ENCODE measurements at regions not wholly inside any gene's neighbourhood (a gene's known extent, or its start where the extent isn't known, plus 50 kb on each side); places are given as distances from the start of the nearest gene placed in this dataset.

DNA sequence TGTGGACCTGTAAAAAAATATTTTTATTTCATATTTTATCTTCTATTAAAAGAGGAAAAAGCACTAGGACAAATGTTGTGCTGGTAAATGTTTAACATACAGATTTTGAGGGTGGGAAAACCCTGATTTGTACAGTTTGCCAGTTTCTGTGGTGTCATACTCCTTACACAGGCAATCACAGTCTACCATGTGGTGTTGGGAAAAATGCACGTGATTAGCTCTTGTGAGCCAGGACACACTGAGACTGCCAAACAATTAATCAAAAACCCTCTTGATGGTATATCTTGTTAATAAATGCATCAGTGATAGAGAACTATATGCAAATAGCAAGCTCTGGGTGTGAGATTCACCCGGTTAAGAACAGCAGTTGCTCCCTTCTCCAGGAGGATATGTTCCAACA, 136.5 kb upstream of the ZC3H11B start:
- TF ChIP-seq, protein P1, sequence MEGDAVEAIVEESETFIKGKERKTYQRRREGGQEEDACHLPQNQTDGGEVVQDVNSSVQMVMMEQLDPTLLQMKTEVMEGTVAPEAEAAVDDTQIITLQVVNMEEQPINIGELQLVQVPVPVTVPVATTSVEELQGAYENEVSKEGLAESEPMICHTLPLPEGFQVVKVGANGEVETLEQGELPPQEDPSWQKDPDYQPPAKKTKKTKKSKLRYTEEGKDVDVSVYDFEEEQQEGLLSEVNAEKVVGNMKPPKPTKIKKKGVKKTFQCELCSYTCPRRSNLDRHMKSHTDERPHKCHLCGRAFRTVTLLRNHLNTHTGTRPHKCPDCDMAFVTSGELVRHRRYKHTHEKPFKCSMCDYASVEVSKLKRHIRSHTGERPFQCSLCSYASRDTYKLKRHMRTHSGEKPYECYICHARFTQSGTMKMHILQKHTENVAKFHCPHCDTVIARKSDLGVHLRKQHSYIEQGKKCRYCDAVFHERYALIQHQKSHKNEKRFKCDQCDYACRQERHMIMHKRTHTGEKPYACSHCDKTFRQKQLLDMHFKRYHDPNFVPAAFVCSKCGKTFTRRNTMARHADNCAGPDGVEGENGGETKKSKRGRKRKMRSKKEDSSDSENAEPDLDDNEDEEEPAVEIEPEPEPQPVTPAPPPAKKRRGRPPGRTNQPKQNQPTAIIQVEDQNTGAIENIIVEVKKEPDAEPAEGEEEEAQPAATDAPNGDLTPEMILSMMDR (IDR thresholded peaks at IDR 0.05) = no peak
- no peak for TF ChIP-seq POLR2A (IDR thresholded peaks at IDR 0.05)
